Osteocyte (in vitro differentiated cells): ENCODE measurements at regions not wholly inside any gene's neighbourhood (a gene's known extent, or its start where the extent isn't known, plus 50 kb on each side); places are given as distances from the start of the nearest gene placed in this dataset.

Experiments
- DNase-seq: peaks from one replicate; pipeline ENCODE4 v3.0.0; 2021; ENCODE audit warnings: mixed read lengths; ENCODE audit not compliant: unreplicated experiment; ENCODE audit errors: extremely low spot score
- H3K27ac Mint-ChIP-seq: one replicate; pipeline ENCODE4 v1.8.0; 2021; ENCODE audit warnings: mild to moderate bottlenecking, mixed read lengths; ENCODE audit not compliant: unreplicated experiment
- H3K27me3 Mint-ChIP-seq: one replicate; pipeline ENCODE4 v1.8.0; 2021; ENCODE audit warnings: mixed read lengths; ENCODE audit not compliant: unreplicated experiment
- H3K36me3 Mint-ChIP-seq: one replicate; pipeline ENCODE4 v1.8.0; 2021; ENCODE audit warnings: mixed read lengths; ENCODE audit not compliant: unreplicated experiment
- H3K4me1 Mint-ChIP-seq: one replicate; pipeline ENCODE4 v1.8.0; 2021; ENCODE audit warnings: mixed read lengths; ENCODE audit not compliant: unreplicated experiment
- H3K4me3 Mint-ChIP-seq: one replicate; pipeline ENCODE4 v1.8.0; 2021; ENCODE audit warnings: mild to moderate bottlenecking, moderate library complexity, mixed read lengths; ENCODE audit not compliant: unreplicated experiment
- H3K9me3 Mint-ChIP-seq: one replicate; pipeline ENCODE4 v1.8.0; 2021; ENCODE audit warnings: mixed read lengths; ENCODE audit not compliant: unreplicated experiment
- TF ChIP-seq, protein P1 (sequence below): fragments of 200-600 bp; sonication (generic); IDR thresholded peaks from 2 replicates; pipeline ENCODE4 v1.5.0; 2021; ENCODE audit warnings: antibody characterized with exemption, mild to moderate bottlenecking, moderate library complexity

DNA sequence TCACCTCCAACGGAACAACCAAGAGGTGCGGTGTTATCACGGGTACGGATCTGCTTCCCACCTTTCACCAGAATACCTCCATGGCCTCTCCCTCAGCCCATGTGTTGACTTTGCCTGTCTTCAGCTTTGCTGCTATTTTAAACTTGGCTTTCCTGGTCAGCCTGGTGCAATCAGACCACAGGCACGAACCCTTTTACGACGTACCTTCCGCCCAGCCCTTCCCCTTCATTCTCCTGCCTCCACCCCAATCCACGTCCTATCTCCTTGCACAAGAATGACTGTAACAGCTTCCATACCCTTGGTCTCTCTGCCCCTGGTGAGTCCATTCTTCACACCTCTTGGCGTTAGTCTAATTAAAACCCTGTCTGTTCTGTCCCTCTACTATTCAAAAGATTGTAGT lies 431.7 kb downstream of the EFNB2 start:
- no peak for DNase-seq
- no peaks in the 10 kb centered on the region for H3K27me3 Mint-ChIP-seq

DNA sequence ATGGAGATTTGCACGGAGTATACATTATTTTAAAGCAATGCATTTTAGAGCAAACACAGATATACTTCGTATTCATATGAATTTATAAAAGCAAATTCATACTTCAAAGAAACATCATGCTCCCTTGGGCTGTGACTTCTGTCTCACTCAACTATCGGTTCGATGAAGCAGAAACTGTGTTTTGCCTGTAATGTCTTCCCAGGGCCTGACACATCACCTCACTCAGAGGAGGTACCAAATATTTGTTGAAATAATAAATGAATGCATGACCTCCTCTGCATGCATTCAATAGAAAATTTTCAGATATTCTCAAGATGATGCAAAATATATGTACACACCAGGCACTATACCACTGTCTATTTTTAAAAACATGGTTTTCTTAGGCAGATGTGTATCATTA lies 432.7 kb downstream of the EFNB2 start:
- H3K4me1 Mint-ChIP-seq, result peaks cover 72% of the 10 kb centered on the region
- H3K36me3 Mint-ChIP-seq, result no peaks in the 10 kb centered on the region
- DNase-seq, result no peak
- H3K9me3 Mint-ChIP-seq, result no peaks in the 10 kb centered on the region
- H3K27ac Mint-ChIP-seq, result peak overlapping the region; percentile 55
- no peaks in the 10 kb centered on the region for H3K27me3 Mint-ChIP-seq
- TF ChIP-seq, protein P1, sequence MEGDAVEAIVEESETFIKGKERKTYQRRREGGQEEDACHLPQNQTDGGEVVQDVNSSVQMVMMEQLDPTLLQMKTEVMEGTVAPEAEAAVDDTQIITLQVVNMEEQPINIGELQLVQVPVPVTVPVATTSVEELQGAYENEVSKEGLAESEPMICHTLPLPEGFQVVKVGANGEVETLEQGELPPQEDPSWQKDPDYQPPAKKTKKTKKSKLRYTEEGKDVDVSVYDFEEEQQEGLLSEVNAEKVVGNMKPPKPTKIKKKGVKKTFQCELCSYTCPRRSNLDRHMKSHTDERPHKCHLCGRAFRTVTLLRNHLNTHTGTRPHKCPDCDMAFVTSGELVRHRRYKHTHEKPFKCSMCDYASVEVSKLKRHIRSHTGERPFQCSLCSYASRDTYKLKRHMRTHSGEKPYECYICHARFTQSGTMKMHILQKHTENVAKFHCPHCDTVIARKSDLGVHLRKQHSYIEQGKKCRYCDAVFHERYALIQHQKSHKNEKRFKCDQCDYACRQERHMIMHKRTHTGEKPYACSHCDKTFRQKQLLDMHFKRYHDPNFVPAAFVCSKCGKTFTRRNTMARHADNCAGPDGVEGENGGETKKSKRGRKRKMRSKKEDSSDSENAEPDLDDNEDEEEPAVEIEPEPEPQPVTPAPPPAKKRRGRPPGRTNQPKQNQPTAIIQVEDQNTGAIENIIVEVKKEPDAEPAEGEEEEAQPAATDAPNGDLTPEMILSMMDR, result no peak
- no peak overlapping the region for H3K4me3 Mint-ChIP-seq

More for the DNA sequence above, 431.7 kb downstream of the EFNB2 start:
- Mint-ChIP-seq H3K4me3 (no peak overlapping the region), H3K27ac (peak overlapping the region; percentile 90), H3K36me3 (no peaks in the 10 kb centered on the region), H3K4me1 (peaks cover 70% of the 10 kb centered on the region), H3K9me3 (no peaks in the 10 kb centered on the region)
- TF ChIP-seq, protein P1, result no peak

DNA sequence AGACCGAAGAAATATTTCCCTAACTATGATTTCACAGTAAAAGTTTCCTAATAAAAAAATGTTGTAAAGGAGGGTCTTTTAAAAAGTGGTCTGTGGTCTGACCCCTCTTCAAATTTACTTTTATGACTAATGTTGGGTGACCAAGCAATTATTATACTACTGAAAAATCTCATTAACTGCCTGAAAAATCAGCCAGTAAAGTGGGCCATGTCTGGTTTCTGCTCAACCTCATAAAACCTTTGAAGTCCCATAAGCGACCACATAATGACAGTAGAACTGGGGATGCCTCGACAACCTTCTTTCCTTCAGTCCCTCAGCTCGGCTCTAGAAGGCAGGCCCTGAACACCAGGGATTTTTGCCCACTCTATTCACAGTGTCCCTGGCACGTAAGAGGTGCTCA lies 434.3 kb downstream of the EFNB2 start:
- Mint-ChIP-seq H3K27me3 (no peaks in the 10 kb centered on the region), H3K4me1 (peaks cover 72% of the 10 kb centered on the region), H3K36me3 (no peaks in the 10 kb centered on the region), H3K27ac (no peak overlapping the region), H3K9me3 (no peaks in the 10 kb centered on the region), H3K4me3 (no peak overlapping the region)
- TF ChIP-seq, protein P1, result no peak
- no peak for DNase-seq

DNA sequence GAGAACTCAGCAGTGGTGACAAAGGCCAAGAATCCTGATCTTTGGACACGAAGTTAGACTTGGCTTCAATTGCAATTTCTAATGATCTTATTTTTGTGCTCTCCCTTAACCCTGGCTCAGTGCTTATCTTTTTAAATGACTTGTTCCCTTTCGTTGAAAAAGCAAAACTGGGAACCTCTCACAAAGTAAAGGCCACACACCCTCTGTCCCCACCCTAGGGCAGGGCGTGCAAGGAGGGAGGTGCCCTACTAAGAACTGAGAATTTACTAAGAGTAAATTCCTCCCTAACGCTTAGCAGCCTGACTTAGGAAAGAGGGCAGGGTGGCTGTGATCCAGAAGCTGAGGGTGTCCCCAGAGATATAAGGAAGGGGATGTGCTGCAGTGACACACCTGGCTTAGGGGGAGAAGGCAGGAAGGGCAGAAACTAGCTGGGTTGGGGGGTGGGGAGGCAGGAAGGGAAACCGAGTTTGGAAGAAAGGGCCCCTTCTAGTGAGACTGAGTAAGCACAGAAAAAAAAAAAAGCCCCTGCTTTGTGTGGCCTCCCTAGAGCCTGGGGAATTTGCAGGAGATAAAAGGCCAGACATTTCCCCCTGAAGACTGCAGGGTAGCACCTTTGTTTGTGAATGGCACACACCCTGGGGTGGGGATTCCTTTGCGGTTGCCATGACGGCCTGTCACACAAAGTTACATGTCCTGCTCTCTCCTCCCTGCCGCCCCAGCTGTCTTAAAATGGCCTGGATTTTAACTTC lies 435.1 kb downstream of the EFNB2 start:
- no peak for DNase-seq
- Mint-ChIP-seq H3K4me3 (no peak overlapping the region), H3K27me3 (no peaks in the 10 kb centered on the region), H3K4me1 (peaks cover 70% of the 10 kb centered on the region), H3K36me3 (no peaks in the 10 kb centered on the region), H3K27ac (peak overlapping the region; percentile 4), H3K9me3 (no peaks in the 10 kb centered on the region)
- TF ChIP-seq, protein P1, result no peak

DNA sequence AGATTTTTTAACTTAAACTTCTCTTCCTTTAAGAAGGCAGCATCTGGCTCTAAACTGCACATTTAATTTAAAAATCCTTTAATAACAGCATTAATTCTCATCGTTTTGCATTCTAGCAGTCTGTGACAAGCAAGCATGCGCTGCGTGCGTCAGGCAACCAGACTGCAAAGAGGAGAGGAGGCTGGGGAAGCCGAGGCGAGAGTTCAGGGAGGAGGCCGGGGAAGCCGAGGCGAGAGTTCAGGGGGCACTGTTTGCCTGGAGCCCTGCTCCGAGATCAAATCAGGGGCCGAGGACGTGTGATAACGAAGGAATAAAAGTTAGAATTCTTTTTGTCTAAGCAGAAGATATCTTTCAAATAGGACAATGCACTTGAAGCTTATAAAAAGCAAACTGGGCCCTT lies 435.7 kb downstream of the EFNB2 start:
- TF ChIP-seq, protein P1, result no peak
- Mint-ChIP-seq H3K4me1 (peaks cover 64% of the 10 kb centered on the region), H3K27ac (peak overlapping the region; percentile 58), H3K27me3 (no peaks in the 10 kb centered on the region), H3K9me3 (no peaks in the 10 kb centered on the region), H3K36me3 (no peaks in the 10 kb centered on the region), H3K4me3 (peak overlapping the region; percentile 27)
- no peak for DNase-seq
